Stimulated activated CD4-positive, alpha-beta T cell treated with anti-CD3 and anti-CD28 coated beads, Interleukin-15, amount 100 ng/mL, for 24 hours (primary cell): ENCODE measurements at regions not wholly inside any gene's neighbourhood (a gene's known extent, or its start where the extent isn't known, plus 50 kb on each side); places are given as distances from the start of the nearest gene placed in this dataset.

Experiments used
- DNase-seq: peaks from one replicate; pipeline ENCODE4 v3.0.0-alpha.2; 2020

- no peak for DNase-seq
Measured at GRCh38 chr9:108130905-108131304, 641.3 kb upstream of the KLF4 start.

- DNase-seq: no peak
Measured at GRCh38 chr9:108125625-108126024, 636.1 kb upstream of the KLF4 start.

- no peak for DNase-seq
Measured at GRCh38 chr9:108119530-108120113, 630.1 kb upstream of the KLF4 start.

- no peak for DNase-seq
Measured at GRCh38 chr9:108117795-108118194, 628.2 kb upstream of the KLF4 start.

GRCh38 chr9:108117306-108117705, 627.7 kb upstream of the KLF4 start:
- no peak for DNase-seq

GRCh38 chr9:108113596-108113995, 624.0 kb upstream of the KLF4 start:
- DNase-seq: no peak

GRCh38 chr9:108109927-108110690, 620.5 kb upstream of the KLF4 start:
- DNase-seq: no peak

GRCh38 chr9:108108852-108109448, 619.4 kb upstream of the KLF4 start:
- DNase-seq: no peak

GRCh38 chr9:108108280-108108851, 618.8 kb upstream of the KLF4 start:
- DNase-seq: no peak

GRCh38 chr9:108105885-108106284, 616.3 kb upstream of the KLF4 start:
- DNase-seq: no peak

GRCh38 chr9:108104991-108105390, 615.4 kb upstream of the KLF4 start:
- no peak for DNase-seq

- no peak for DNase-seq
Measured at GRCh38 chr9:108103046-108103693, 613.6 kb upstream of the KLF4 start.

- DNase-seq: no peak
Measured at GRCh38 chr9:108101410-108101809, 611.8 kb upstream of the KLF4 start.

- DNase-seq: no peak
Measured at GRCh38 chr9:108100571-108100970, 611.0 kb upstream of the KLF4 start.

GRCh38 chr9:108099854-108100253, 610.3 kb upstream of the KLF4 start:
- no peak for DNase-seq

- no peak for DNase-seq
Measured at GRCh38 chr9:108095496-108095895, 605.9 kb upstream of the KLF4 start.

- no peak for DNase-seq
Measured at GRCh38 chr9:108094676-108094993, 605.1 kb upstream of the KLF4 start.

- no peak for DNase-seq
Measured at GRCh38 chr9:108093773-108094675, 604.5 kb upstream of the KLF4 start.

- no peak for DNase-seq
Measured at GRCh38 chr9:108088916-108089315, 599.3 kb upstream of the KLF4 start.

GRCh38 chr9:108087781-108088180, 598.2 kb upstream of the KLF4 start:
- DNase-seq: no peak

- DNase-seq: no peak
Measured at GRCh38 chr9:108086624-108087023, 597.1 kb upstream of the KLF4 start.

- DNase-seq: no peak
Measured at GRCh38 chr9:108085294-108085693, 595.7 kb upstream of the KLF4 start.
